ENCODE measurements at regions not wholly inside any gene's neighbourhood (a gene's known extent, or its start where the extent isn't known, plus 50 kb on each side); places are given as distances from the start of the nearest gene placed in this dataset.

DNA sequence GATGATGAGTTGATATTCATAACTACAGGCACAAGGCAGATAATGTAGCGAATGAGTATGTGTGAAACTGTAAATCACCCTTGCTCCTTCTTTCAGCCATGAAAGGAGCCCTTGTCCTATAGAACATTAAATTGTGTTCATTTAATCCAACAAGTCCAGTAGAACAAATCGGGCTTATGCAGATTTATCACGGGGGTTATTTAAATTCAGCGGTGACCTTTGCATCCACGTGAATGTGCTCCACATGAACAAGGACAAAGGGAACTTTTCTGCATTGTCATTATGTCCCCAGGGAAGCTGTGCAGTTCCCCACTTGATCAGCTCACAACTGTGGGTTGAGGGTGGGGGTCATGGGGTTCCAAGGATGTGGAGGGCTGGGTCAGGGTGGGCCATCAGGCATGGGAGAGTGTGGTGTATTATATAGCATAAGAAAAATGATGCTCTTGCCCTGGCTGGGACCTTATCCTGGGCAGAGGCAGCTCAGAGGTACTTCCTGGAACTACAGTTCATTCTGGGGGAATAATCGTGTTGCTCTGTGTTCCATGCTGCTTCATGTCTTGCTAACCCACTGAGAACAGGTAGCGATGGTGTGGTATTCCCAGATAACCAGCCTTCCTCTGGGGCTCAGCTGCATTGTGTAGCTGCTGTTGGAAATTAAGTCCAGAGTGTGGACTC is 306.6 kb downstream of the FAT3 start:
- DNase-seq (ENCODE audit: low spot score) (no peak), FAIRE-seq (no peak), ATAC-seq (peak; percentile 48; the same call in 1 of the 3 replicates)
- Histone ChIP-seq H3K36me3 (replicated peaks in 1 of 2; ENCODE audit: control insufficient read depth in 1 of 2, insufficient read depth in 2 of 2, low read length in 2 of 2) (no peaks in the 10 kb centered on the region), H3K9ac (ENCODE audit: insufficient read depth, low read depth, low read length) (no peak overlapping the region), H3K27me3 (ENCODE audit: control insufficient read depth in 1 of 2, insufficient read depth in 2 of 2, low read length in 2 of 2) (no peaks in the 10 kb centered on the region), H3K27ac (ENCODE audit: extremely low read length, insufficient read depth, low read length) (no peak overlapping the region), H4K20me1 (ENCODE audit: insufficient read depth, low read length) (no peaks in the 10 kb centered on the region), H3K4me1 (ENCODE audit: insufficient read depth, low read length) (no peaks in the 10 kb centered on the region), H2AFZ (ENCODE audit: low read length) (no peak overlapping the region), H3K4me3 (replicated peaks in 1 of 3; ENCODE audit: insufficient read depth in 1 of 3, low read depth in 2 of 3, low read length in 3 of 3) (no peak overlapping the region), H3K4me2 (ENCODE audit: low read depth, low read length) (no peak overlapping the region), H3K9me3 (ENCODE audit: low read length) (no peaks in the 10 kb centered on the region), H3K79me2 (ENCODE audit: insufficient read depth, low read length) (no peaks in the 10 kb centered on the region)
- POLR2A ChIA-PET, result no interaction called here
- TF ChIP-seq NCOR1 (IDR thresholded peaks at IDR 0.05; ENCODE audit: borderline replicate concordance, low read length) (no peak), AGO1 (IDR thresholded peaks at IDR 0.05; ENCODE audit: low read depth, low read length, poor library complexity, severe bottlenecking) (no peak)
- TF ChIP-seq, protein P1, sequence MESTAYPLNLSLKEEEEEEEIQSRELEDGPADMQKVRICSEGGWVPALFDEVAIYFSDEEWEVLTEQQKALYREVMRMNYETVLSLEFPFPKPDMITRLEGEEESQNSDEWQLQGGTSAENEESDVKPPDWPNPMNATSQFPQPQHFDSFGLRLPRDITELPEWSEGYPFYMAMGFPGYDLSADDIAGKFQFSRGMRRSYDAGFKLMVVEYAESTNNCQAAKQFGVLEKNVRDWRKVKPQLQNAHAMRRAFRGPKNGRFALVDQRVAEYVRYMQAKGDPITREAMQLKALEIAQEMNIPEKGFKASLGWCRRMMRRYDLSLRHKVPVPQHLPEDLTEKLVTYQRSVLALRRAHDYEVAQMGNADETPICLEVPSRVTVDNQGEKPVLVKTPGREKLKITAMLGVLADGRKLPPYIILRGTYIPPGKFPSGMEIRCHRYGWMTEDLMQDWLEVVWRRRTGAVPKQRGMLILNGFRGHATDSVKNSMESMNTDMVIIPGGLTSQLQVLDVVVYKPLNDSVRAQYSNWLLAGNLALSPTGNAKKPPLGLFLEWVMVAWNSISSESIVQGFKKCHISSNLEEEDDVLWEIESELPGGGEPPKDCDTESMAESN (CRISPR knock-in tag; conservative IDR thresholded peaks at IDR 0.05), result no peak
- intact Hi-C loops (cut with micrococcal nuclease; ENCODE audit: unreplicated experiment), result no loop called here
- in situ Hi-C loops (cut with HindIII; ENCODE audit: extremely low pct_ligation_motif_present, low pct_unique_long_range_greater_than_20kb), result no loop called here
- CTCF ChIA-PET (ENCODE audit: low intra/inter-chr PET ratio, low total read pairs), result no interaction called here
- WGBS (ENCODE audit: low lambda C conversion rate), result 8% methylated on average over 7 of the region's 7 CpGs
- no TSS peak for BruUV-seq (replicated peaks)

DNA sequence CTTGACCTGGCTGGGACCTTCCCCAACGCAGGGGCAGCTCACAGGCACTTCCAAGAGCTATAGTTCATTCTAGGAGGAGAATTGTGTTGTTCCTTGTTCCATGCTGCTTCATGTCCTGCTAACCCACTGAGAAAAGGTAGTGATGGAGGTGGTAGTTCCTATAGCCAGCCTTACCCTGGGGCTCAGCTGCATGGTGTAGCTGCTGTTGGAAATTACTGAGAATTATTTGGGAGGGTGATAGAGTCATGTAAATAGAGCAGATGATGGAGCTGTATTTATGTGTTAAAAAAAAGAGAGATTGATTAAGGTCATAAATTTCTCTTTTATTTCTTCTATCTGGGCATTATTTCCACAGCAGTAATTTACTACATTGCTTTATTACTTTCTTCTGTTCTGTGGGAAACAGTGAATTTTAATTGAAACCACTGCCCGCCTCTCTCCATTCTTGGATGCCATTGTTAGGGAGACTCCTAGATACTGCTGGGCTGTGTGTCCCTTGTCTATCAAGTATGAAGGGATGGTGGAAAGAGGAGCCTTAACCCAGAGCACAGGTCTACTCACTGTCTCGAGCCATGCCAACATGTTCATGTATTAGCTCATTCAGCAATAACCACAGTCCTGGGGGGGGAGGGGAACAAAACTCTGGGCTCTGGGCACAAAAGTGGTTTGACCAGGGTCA is 309.2 kb downstream of the FAT3 start:
- Histone ChIP-seq H2AFZ (ENCODE audit: low read length) (no peak overlapping the region), H3K36me3 (replicated peaks in 1 of 2; ENCODE audit: control insufficient read depth in 1 of 2, insufficient read depth in 2 of 2, low read length in 2 of 2) (no peaks in the 10 kb centered on the region), H4K20me1 (ENCODE audit: insufficient read depth, low read length) (no peaks in the 10 kb centered on the region), H3K27me3 (ENCODE audit: control insufficient read depth in 1 of 2, insufficient read depth in 2 of 2, low read length in 2 of 2) (no peaks in the 10 kb centered on the region), H3K27ac (ENCODE audit: extremely low read length, insufficient read depth, low read length) (no peak overlapping the region), H3K4me2 (ENCODE audit: low read depth, low read length) (no peak overlapping the region), H3K4me3 (replicated peaks in 1 of 3; ENCODE audit: insufficient read depth in 1 of 3, low read depth in 2 of 3, low read length in 3 of 3) (no peak overlapping the region), H3K79me2 (ENCODE audit: insufficient read depth, low read length) (no peaks in the 10 kb centered on the region), H3K9me3 (ENCODE audit: low read length) (no peaks in the 10 kb centered on the region), H3K4me1 (ENCODE audit: insufficient read depth, low read length) (no peaks in the 10 kb centered on the region), H3K9ac (ENCODE audit: insufficient read depth, low read depth, low read length) (no peak overlapping the region)
- WGBS (ENCODE audit: low lambda C conversion rate), result 5% methylated on average over 3 of the region's 3 CpGs
- in situ Hi-C loops (cut with HindIII; ENCODE audit: extremely low pct_ligation_motif_present, low pct_unique_long_range_greater_than_20kb) (no loop called here), intact Hi-C loops (cut with micrococcal nuclease; ENCODE audit: unreplicated experiment) (no loop called here)
- ChIA-PET POLR2A (no interaction called here), CTCF (ENCODE audit: low intra/inter-chr PET ratio, low total read pairs) (no interaction called here)
- no peak for FAIRE-seq
- no peak for ATAC-seq
- no TSS peak for BruUV-seq (replicated peaks)
- no peak for DNase-seq (ENCODE audit: low spot score)
- TF ChIP-seq ZBTB1 (CRISPR knock-in tag; IDR thresholded peaks at IDR 0.05; ENCODE audit: borderline replicate concordance), result no peak
- TF ChIP-seq, protein P2, sequence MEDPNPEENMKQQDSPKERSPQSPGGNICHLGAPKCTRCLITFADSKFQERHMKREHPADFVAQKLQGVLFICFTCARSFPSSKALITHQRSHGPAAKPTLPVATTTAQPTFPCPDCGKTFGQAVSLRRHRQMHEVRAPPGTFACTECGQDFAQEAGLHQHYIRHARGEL (CRISPR knock-in tag; IDR thresholded peaks at IDR 0.05), result no peak
- TF ChIP-seq ZNF484 (CRISPR knock-in tag; IDR thresholded peaks at IDR 0.05; ENCODE audit: borderline replicate concordance, low read depth), result no peak
- TF ChIP-seq, protein P3, sequence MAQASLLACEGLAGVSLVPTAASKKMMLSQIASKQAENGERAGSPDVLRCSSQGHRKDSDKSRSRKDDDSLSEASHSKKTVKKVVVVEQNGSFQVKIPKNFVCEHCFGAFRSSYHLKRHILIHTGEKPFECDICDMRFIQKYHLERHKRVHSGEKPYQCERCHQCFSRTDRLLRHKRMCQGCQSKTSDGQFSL (CRISPR knock-in tag; IDR thresholded peaks at IDR 0.05), result no peak
- no peak for TF ChIP-seq NFRKB (IDR thresholded peaks at IDR 0.05)
- TF ChIP-seq ZNF749 (CRISPR knock-in tag; IDR thresholded peaks at IDR 0.05; ENCODE audit: borderline replicate concordance), result no peak
- no peak for TF ChIP-seq SNRNP70 (IDR thresholded peaks at IDR 0.05; ENCODE audit: low read depth, low read length)
- no peak for TF ChIP-seq ATF7 (IDR thresholded peaks at IDR 0.05)
- no peak for TF ChIP-seq ATF7 (CRISPR knock-in tag; IDR thresholded peaks at IDR 0.05)
- TF ChIP-seq, protein P4, sequence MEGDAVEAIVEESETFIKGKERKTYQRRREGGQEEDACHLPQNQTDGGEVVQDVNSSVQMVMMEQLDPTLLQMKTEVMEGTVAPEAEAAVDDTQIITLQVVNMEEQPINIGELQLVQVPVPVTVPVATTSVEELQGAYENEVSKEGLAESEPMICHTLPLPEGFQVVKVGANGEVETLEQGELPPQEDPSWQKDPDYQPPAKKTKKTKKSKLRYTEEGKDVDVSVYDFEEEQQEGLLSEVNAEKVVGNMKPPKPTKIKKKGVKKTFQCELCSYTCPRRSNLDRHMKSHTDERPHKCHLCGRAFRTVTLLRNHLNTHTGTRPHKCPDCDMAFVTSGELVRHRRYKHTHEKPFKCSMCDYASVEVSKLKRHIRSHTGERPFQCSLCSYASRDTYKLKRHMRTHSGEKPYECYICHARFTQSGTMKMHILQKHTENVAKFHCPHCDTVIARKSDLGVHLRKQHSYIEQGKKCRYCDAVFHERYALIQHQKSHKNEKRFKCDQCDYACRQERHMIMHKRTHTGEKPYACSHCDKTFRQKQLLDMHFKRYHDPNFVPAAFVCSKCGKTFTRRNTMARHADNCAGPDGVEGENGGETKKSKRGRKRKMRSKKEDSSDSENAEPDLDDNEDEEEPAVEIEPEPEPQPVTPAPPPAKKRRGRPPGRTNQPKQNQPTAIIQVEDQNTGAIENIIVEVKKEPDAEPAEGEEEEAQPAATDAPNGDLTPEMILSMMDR (CRISPR knock-in tag; IDR thresholded peaks at IDR 0.05), result no peak
- no peak for TF ChIP-seq POGZ (CRISPR knock-in tag; IDR thresholded peaks at IDR 0.05)
